Breast epithelium (tissue), 3 donors: ENCODE measurements at regions not wholly inside any gene's neighbourhood (a gene's known extent, or its start where the extent isn't known, plus 50 kb on each side); places are given as distances from the start of the nearest gene placed in this dataset.

Source experiments
- POLR2A ChIP-seq: fragments of 450-650 bp; IDR thresholded peaks from one replicate; pipeline ENCODE4 v1.6.1; 2016; ENCODE audit warnings: antibody characterized with exemption, mild to moderate bottlenecking, moderate library complexity
- POLR2AphosphoS5 ChIP-seq, 3 donors: sonication (generic); formaldehyde crosslinking; IDR thresholded peaks; one replicate each; pipeline ENCODE4 v1.6.1; 2017; ENCODE audit warnings: antibody characterized with exemption in 3 of 3
- TF ChIP-seq, protein P1 (sequence below), 3 donors: fragments of 450-650 bp; IDR thresholded peaks; one replicate each; pipeline ENCODE4 v1.5.1; 2016 to 2017; ENCODE audit warnings: antibody characterized with exemption in 3 of 3, mild to moderate bottlenecking in 3 of 3, moderate library complexity in 3 of 3

DNA sequence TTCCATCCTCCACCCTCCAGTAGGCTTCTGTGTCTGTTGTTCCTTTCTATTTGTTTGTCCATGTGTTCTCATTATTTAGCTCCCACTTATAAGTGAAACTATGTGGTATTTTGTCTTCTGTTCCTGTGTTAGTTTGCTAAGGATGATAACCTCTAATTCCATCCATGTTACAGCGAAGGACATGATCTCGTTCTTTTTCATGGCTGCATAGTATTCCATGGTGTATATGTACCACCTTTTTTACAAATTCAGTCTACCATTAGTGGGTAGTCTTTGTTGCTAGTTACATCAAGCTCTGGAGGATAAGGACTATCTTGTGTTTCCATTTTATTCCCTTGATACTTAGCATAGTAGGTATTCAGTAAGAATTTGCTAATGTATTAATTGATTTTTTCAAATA lies 664.2 kb upstream of the FAT3 start:
- TF ChIP-seq, protein P1, sequence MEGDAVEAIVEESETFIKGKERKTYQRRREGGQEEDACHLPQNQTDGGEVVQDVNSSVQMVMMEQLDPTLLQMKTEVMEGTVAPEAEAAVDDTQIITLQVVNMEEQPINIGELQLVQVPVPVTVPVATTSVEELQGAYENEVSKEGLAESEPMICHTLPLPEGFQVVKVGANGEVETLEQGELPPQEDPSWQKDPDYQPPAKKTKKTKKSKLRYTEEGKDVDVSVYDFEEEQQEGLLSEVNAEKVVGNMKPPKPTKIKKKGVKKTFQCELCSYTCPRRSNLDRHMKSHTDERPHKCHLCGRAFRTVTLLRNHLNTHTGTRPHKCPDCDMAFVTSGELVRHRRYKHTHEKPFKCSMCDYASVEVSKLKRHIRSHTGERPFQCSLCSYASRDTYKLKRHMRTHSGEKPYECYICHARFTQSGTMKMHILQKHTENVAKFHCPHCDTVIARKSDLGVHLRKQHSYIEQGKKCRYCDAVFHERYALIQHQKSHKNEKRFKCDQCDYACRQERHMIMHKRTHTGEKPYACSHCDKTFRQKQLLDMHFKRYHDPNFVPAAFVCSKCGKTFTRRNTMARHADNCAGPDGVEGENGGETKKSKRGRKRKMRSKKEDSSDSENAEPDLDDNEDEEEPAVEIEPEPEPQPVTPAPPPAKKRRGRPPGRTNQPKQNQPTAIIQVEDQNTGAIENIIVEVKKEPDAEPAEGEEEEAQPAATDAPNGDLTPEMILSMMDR (IDR thresholded peaks at IDR 0.05) = no peak
- TF ChIP-seq POLR2A = no peak
- TF ChIP-seq POLR2AphosphoS5 (IDR thresholded peaks at IDR 0.05) = no peak
